ENCODE measurements at regions not wholly inside any gene's neighbourhood (a gene's known extent, or its start where the extent isn't known, plus 50 kb on each side); places are given as distances from the start of the nearest gene placed in this dataset.

GRCh38 chr5:158124606-158125316 lies 265.8 kb upstream of the CLINT1 start:
- in situ Hi-C loops (cut with MboI) (no loop called here), intact Hi-C loops (cut with micrococcal nuclease; ENCODE audit: unreplicated experiment) (no loop called here)
- no peaks in the 10 kb centered on the region for H3K79me2 ChIP-seq (ENCODE audit: control insufficient read depth, insufficient read depth, low read length)
- CTCF ChIA-PET = no interaction called here
- no peaks in the 10 kb centered on the region for H3K4me1 ChIP-seq (ENCODE audit: control insufficient read depth, insufficient read depth, low read length)
- POLR2A ChIA-PET = no interaction called here
- peak; percentile 66 for ATAC-seq
- H3K9me3 ChIP-seq (replicated peaks; ENCODE audit: control insufficient read depth, insufficient read depth, low read length) = no peaks in the 10 kb centered on the region
- peak; percentile 31; the same call in 1 of the 2 replicates for TF ChIP-seq ZNF24 (IDR thresholded peaks at IDR 0.05)
- no peak for TF ChIP-seq CTCF (IDR thresholded peaks at IDR 0.05 in 2 of 3, conservative IDR thresholded peaks at IDR 0.05 in 1 of 3; ENCODE audit: control insufficient read depth in 2 of 3, extremely low read depth in 1 of 3, insufficient read depth in 1 of 3, low read depth in 3 of 3, low read length in 3 of 3)
- no peak overlapping the region for H2AFZ ChIP-seq (ENCODE audit: control insufficient read depth, low read depth, low read length)
- H3K36me3 ChIP-seq (ENCODE audit: control insufficient read depth in 2 of 2, insufficient read depth in 2 of 2, low read length in 1 of 2) = no peaks in the 10 kb centered on the region
- no peak overlapping the region for H3K4me3 ChIP-seq
- RAD21 ChIA-PET (ENCODE audit: unreplicated experiment) = no interaction called here
- peaks cover 0 to 4% of the 10 kb centered on the region in 2 experiments; a peak in 1 of 4 replicates for H3K27me3 ChIP-seq (replicated peaks in 1 of 2; ENCODE audit: control insufficient read depth in 2 of 2, insufficient read depth in 2 of 2, low read length in 1 of 2)
- FAIRE-seq = no peak
- no TSS peak for BruUV-seq (replicated peaks)
- SMC1A ChIA-PET (ENCODE audit: uncharacterized antibody, unreplicated experiment) = no interaction called here
- WGBS (ENCODE audit: insufficient coverage, insufficient replicate concordance, low lambda C conversion rate, missing lambda C conversion rate) = 52% methylated on average over 3 of the region's 3 CpGs
- no peak overlapping the region for H3K9ac ChIP-seq (ENCODE audit: control insufficient read depth, insufficient read depth, low read length)
- H4K20me1 ChIP-seq (ENCODE audit: control insufficient read depth, insufficient read depth) = no peaks in the 10 kb centered on the region
- H3K4me2 ChIP-seq (ENCODE audit: control insufficient read depth, insufficient read depth) = no peak overlapping the region
- no peak overlapping the region for H3K27ac ChIP-seq (ENCODE audit: control insufficient read depth, insufficient read depth)
- no peak for DNase-seq (ENCODE audit: low read depth, low spot score)

- ATAC-seq = no peak
- no peak overlapping the region for H3K9ac ChIP-seq (ENCODE audit: control insufficient read depth, insufficient read depth, low read length)
- no peak for FAIRE-seq
- intact Hi-C loops (cut with micrococcal nuclease; ENCODE audit: unreplicated experiment) = no loop called here
- no peak for DNase-seq (ENCODE audit: low read depth, low spot score)
- 23% methylated on average over 3 of the region's 3 CpGs for WGBS (ENCODE audit: insufficient coverage, insufficient replicate concordance, low lambda C conversion rate, missing lambda C conversion rate)
- no peaks in the 10 kb centered on the region for H3K4me1 ChIP-seq (ENCODE audit: control insufficient read depth, insufficient read depth, low read length)
- BruUV-seq (replicated peaks) = no TSS peak
- no peaks in the 10 kb centered on the region for H3K9me3 ChIP-seq (replicated peaks; ENCODE audit: control insufficient read depth, insufficient read depth, low read length)
- H3K4me2 ChIP-seq (ENCODE audit: control insufficient read depth, insufficient read depth) = no peak overlapping the region
- H3K27ac ChIP-seq (ENCODE audit: control insufficient read depth, insufficient read depth) = no peak overlapping the region
- H3K36me3 ChIP-seq (ENCODE audit: control insufficient read depth in 2 of 2, insufficient read depth in 2 of 2, low read length in 1 of 2) = no peaks in the 10 kb centered on the region
- ChIA-PET POLR2A (no interaction called here), RAD21 (ENCODE audit: unreplicated experiment) (no interaction called here), CTCF (no interaction called here), SMC1A (ENCODE audit: uncharacterized antibody, unreplicated experiment) (no interaction called here)
- H2AFZ ChIP-seq (ENCODE audit: control insufficient read depth, low read depth, low read length) = no peak overlapping the region
- H3K27me3 ChIP-seq (replicated peaks in 1 of 2; ENCODE audit: control insufficient read depth in 2 of 2, insufficient read depth in 2 of 2, low read length in 1 of 2) = peaks cover 0 to 4% of the 10 kb centered on the region in 2 experiments; a peak in 2 of 4 replicates
- in situ Hi-C loops (cut with MboI) = no loop called here
- H3K4me3 ChIP-seq = no peak overlapping the region
- no peaks in the 10 kb centered on the region for H3K79me2 ChIP-seq (ENCODE audit: control insufficient read depth, insufficient read depth, low read length)
- H4K20me1 ChIP-seq (ENCODE audit: control insufficient read depth, insufficient read depth) = no peaks in the 10 kb centered on the region
- TF ChIP-seq SPI1 (IDR thresholded peaks at IDR 0.05; ENCODE audit: borderline replicate concordance, insufficient read depth, low read depth, low read length) (peak; percentile 30; the same call in 1 of the 2 replicates), MYC (IDR thresholded peaks at IDR 0.05; ENCODE audit: insufficient read depth, insufficient read length, insufficient replicate concordance, low read length, severe bottlenecking) (no peak)
These were observed 264.6 kb upstream of the CLINT1 start for GRCh38 chr5:158123595-158123994.
